Esophagus (tissue), 2 donors: ENCODE measurements at regions not wholly inside any gene's neighbourhood (a gene's known extent, or its start where the extent isn't known, plus 50 kb on each side); places are given as distances from the start of the nearest gene placed in this dataset.
"Not testable (repeated sequence)": the region's sequence is repeated elsewhere in the genome, so short reads cannot be mapped to it uniquely, and the experiment has no call there.

Experiments used
- H3K27ac ChIP-seq, 2 donors: one replicate each; pipeline ENCODE4 v1.5.1; 2013; ENCODE audit warnings: low read depth in 2 of 2, mild to moderate bottlenecking in 2 of 2, inconsistent platforms in 1 of 2, low read length in 1 of 2, moderate library complexity in 1 of 2
- H3K27me3 ChIP-seq, 2 donors: one replicate each; pipeline ENCODE4 v1.6.1; 2013; ENCODE audit warnings: low read length in 2 of 2, control low read depth in 1 of 2, mild to moderate bottlenecking in 1 of 2; ENCODE audit not compliant: insufficient read depth in 2 of 2, control insufficient read depth in 1 of 2
- H3K36me3 ChIP-seq, 2 donors: one replicate each; pipeline ENCODE4 v1.6.1; 2013; ENCODE audit warnings: low read length in 1 of 2; ENCODE audit not compliant: control insufficient read depth in 2 of 2, insufficient read depth in 2 of 2
- H3K4me1 ChIP-seq, 2 donors: one replicate each; pipeline ENCODE4 v1.6.1; 2013; ENCODE audit warnings: low read length in 1 of 2; ENCODE audit not compliant: control insufficient read depth in 2 of 2, insufficient read depth in 2 of 2
- H3K4me3 ChIP-seq, 2 donors: one replicate each; pipeline ENCODE4 v1.5.1; 2013; ENCODE audit warnings: low read length in 2 of 2, mild to moderate bottlenecking in 2 of 2, low read depth in 1 of 2, moderate library complexity in 1 of 2
- H3K9me3 ChIP-seq, 2 donors: one replicate each; pipeline ENCODE4 v1.6.1; 2013; ENCODE audit warnings: mild to moderate bottlenecking in 2 of 2, low read depth in 1 of 2, low read length in 1 of 2, moderate library complexity in 1 of 2; ENCODE audit not compliant: control insufficient read depth in 2 of 2, insufficient read depth in 1 of 2
- WGBS, 2 donors: extraction: QIAGEN DNeasy Blood & Tissue Kit; methylation state at CpG; one replicate each; pipeline ENCODE4 v1.1.7; 2013; 5-methylcytosine and 5-hydroxymethylcytosine counted together
- donor health status: healthy with polysubstance abuse.
- donor health status: Bipolar disorder and iron deficiency.

- Histone ChIP-seq H3K27me3 (no peaks in the 10 kb centered on the region), H3K9me3 (no peaks in the 10 kb centered on the region), H3K4me1 (no peaks in the 10 kb centered on the region), H3K27ac (no peak overlapping the region), H3K4me3 (no peak overlapping the region), H3K36me3 (no peaks in the 10 kb centered on the region)
- WGBS, 2 donors = 70 to 76% methylated on average over 3 of the region's 3 CpGs
Observed at GRCh38 chr4:24195991-24196736, 306.3 kb upstream of the PPARGC1A start.

GRCh38 chr4:24192018-24192641 lies 302.3 kb upstream of the PPARGC1A start:
- H3K36me3 ChIP-seq = no peaks in the 10 kb centered on the region
- H3K27ac ChIP-seq = no peak overlapping the region
- H3K27me3 ChIP-seq = no peaks in the 10 kb centered on the region
- H3K9me3 ChIP-seq = no peaks in the 10 kb centered on the region
- H3K4me1 ChIP-seq = no peaks in the 10 kb centered on the region
- H3K4me3 ChIP-seq = no peak overlapping the region
- WGBS, 2 donors = 68 to 78% methylated on average over 6 of the region's 6 CpGs

- Histone ChIP-seq H3K27ac (no peak overlapping the region), H3K27me3 (no peaks in the 10 kb centered on the region), H3K4me3 (no peak overlapping the region), H3K9me3 (no peaks in the 10 kb centered on the region), H3K36me3 (no peaks in the 10 kb centered on the region), H3K4me1 (no peaks in the 10 kb centered on the region)
- whole genome bisulfite sequencing, 2 donors = 74 to 75% methylated on average over 13 of the region's 13 CpGs
Observed at GRCh38 chr4:24190761-24191695, 301.2 kb upstream of the PPARGC1A start.

- Histone ChIP-seq H3K4me1 (no peaks in the 10 kb centered on the region), H3K36me3 (no peaks in the 10 kb centered on the region), H3K27ac (no peak overlapping the region), H3K27me3 (peaks cover 0 to 2% of the 10 kb centered on the region in 2 donors), H3K9me3 (no peaks in the 10 kb centered on the region), H3K4me3 (no peak overlapping the region)
- WGBS, 2 donors = 87 to 89% methylated on average over 1 of the region's 1 CpG
Observed at GRCh38 chr4:24188459-24188858, 298.6 kb upstream of the PPARGC1A start.

GRCh38 chr4:24186466-24186865 lies 296.6 kb upstream of the PPARGC1A start:
- Histone ChIP-seq H3K4me3 (no peak overlapping the region), H3K4me1 (no peaks in the 10 kb centered on the region), H3K27ac (no peak overlapping the region), H3K9me3 (no peaks in the 10 kb centered on the region), H3K36me3 (no peaks in the 10 kb centered on the region), H3K27me3 (peaks cover 0 to 2% of the 10 kb centered on the region in 2 donors)
- WGBS, 2 donors = 92 to 93% methylated on average over 5 of the region's 5 CpGs

- H3K27ac ChIP-seq = no peak overlapping the region
- H3K9me3 ChIP-seq = no peaks in the 10 kb centered on the region
- H3K4me1 ChIP-seq = no peaks in the 10 kb centered on the region
- no peaks in the 10 kb centered on the region for H3K36me3 ChIP-seq
- no peak overlapping the region for H3K4me3 ChIP-seq
- 44 to 54% methylated on average over 2 of the region's 2 CpGs for WGBS, 2 donors
- H3K27me3 ChIP-seq = peaks cover 0 to 2% of the 10 kb centered on the region in 2 donors
Observed at GRCh38 chr4:24181005-24181404, 291.2 kb upstream of the PPARGC1A start.

- Histone ChIP-seq H3K27me3 (peaks cover 0 to 2% of the 10 kb centered on the region in 2 donors), H3K4me1 (no peaks in the 10 kb centered on the region), H3K9me3 (no peaks in the 10 kb centered on the region), H3K36me3 (no peaks in the 10 kb centered on the region), H3K27ac (no peak overlapping the region), H3K4me3 (no peak overlapping the region)
Observed at GRCh38 chr4:24180586-24180985, 290.7 kb upstream of the PPARGC1A start.

- H3K27me3 ChIP-seq = no peaks in the 10 kb centered on the region
- 70 to 75% methylated on average over 4 of the region's 4 CpGs for WGBS, 2 donors
- H3K4me1 ChIP-seq = no peaks in the 10 kb centered on the region
- no peak overlapping the region for H3K4me3 ChIP-seq
- H3K9me3 ChIP-seq = no peaks in the 10 kb centered on the region
- no peaks in the 10 kb centered on the region for H3K36me3 ChIP-seq
- H3K27ac ChIP-seq = no peak overlapping the region
Observed at GRCh38 chr4:24179201-24179840, 289.5 kb upstream of the PPARGC1A start.

GRCh38 chr4:24177443-24177842 lies 287.6 kb upstream of the PPARGC1A start:
- not testable (repeated sequence) for H3K9me3 ChIP-seq, H3K4me1 ChIP-seq, H3K27ac ChIP-seq, H3K27me3 ChIP-seq, H3K36me3 ChIP-seq, H3K4me3 ChIP-seq
- WGBS, 2 donors = 82 to 89% methylated on average over 2 of the region's 2 CpGs
